KBM-7 (cell line): ENCODE measurements at regions not wholly inside any gene's neighbourhood (a gene's known extent, or its start where the extent isn't known, plus 50 kb on each side); places are given as distances from the start of the nearest gene placed in this dataset.

Experiments
- DNase-seq: peaks from one replicate; pipeline ENCODE4 v3.0.0-alpha.2; 2015
- in situ Hi-C: fragments of 300-500 bp; cut with MboI; formaldehyde crosslinking; loops from 2 replicates; pipeline ENCODE4 v1.14.3; 2020; ENCODE audit warnings: low sequenced_read_pairs, low pct_unique_long_range_greater_than_20kb, mixed read lengths

DNA sequence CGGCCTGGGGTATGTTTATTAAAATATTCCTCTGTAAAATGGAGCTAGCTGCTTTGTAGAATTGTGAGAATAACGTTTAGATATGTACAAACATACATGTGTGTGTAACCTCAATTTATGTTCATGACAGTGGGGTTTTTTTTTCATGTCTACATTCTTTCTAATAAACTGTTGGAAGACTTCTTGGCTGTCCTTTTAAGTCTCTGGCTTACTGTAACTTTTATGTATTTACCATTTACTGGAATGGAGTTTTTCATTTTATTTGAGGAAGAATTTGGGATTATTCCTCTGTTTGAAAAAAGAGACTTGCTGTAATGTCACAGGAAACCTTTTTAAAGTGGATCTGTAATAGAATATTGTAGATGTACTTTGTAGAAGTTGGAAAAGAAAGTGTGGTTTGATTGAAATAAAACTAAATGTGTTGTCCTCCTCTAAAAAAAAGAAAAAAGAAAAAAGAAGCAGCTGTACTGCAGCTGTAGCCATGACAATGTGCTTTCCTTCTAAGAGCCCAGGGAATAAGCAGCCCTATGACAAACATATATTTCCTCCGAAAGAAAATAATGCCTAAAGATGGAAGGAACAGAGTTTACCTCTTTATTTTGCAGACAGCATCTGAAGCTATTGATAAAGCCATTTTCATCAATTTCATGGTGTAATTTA lies 71.2 kb upstream of the FREM1 start:
- no peak for DNase-seq
- in situ Hi-C loops = no loop called here

- in situ Hi-C loops = no loop called here
- DNase-seq = no peak
Observed at GRCh38 chr9:14978022-14979000, 68.1 kb upstream of the FREM1 start.

DNA sequence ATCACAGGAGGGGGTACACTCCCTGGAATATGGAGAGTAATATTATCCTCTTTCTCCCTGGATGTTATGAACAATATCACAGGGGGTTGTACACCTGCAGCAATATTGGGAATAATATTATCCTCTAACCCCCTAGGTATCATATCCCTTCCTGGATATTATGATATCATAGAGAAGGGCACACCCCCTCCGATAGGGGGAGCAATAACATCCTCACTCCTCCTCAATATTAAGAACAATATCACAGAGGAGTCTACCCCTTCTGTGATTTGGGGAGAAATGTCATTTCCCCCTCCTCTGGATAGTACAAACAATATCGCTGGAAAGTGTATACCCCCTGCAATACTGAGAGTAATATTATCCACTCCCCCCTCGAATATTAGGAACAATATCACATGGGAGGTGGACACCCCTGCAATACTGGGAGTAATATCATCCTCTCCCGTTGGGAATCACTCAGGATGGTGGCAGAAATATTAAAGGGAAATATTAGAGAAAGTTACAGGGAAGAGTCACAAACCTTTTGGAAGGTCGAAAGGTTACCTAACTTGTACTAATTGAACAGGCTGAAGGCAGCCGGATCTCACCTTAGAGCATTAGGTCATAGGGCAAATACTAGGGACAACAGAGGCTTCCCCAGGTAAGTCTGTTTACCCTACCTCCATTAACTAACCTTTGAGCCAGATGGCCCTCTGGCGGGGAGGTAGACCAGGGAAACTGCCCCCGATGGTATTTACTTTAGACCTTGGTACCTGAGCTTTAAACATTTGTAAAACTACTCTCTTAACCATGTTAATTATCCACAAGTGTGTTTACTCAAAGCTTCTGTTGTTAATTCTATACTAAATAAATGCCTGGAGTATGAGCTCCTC lies 57.5 kb upstream of the FREM1 start:
- in situ Hi-C loops = no loop called here
- no peak for DNase-seq

GRCh38 chr9:14962193-14962882 lies 52.1 kb upstream of the FREM1 start:
- DNase-seq = no peak
- in situ Hi-C loops = no loop called here

DNA sequence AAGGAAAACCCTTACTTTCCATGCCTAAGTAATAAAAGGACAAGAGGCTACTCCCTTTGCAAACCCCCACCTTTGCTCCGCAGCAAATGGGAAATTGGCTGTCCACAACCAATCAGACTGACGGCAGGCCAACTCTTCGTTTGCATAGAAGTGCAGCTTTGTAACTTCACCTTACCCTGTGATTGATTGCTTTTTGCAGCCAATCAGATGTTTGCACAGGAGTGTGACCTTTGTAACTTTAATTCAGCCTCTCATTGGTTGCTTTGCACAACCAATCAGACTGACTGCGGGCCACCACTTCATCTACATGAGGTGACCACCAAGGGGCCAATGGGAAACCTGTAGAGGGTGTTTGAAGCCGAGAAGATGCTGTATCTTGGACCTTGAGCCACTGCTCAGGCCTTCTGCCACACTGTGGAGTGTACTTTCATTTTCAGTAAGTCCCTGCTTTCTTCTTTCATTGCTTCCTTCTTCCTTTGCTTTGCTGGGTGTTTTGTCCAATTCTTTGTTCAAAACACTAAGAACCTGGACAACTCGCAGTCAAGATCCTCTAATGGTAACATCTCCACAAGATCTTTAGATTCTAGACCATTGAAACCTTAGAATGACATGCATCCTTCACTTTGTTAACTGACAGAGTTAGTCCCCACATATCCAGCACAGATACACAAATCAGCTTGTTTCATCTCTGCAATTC lies 51.3 kb upstream of the FREM1 start:
- DNase-seq = no peak
- in situ Hi-C loops = no loop called here

GRCh38 chr9:14960881-14961280 lies 50.7 kb upstream of the FREM1 start:
- in situ Hi-C loops = no loop called here
- DNase-seq = no peak
